Gastrocnemius medialis (tissue), 4 donors: ENCODE measurements at regions not wholly inside any gene's neighbourhood (a gene's known extent, or its start where the extent isn't known, plus 50 kb on each side); places are given as distances from the start of the nearest gene placed in this dataset.

ENCODE experiments used
- ATAC-seq, 2 donors: fragments of 150-250 bp; one replicate each; pipeline ENCODE4 v1.9.1; 2016
- DNase-seq, 2 donors: peaks; one replicate each; pipeline ENCODE4 v3.0.0-alpha.2; 2019
- H3K27ac ChIP-seq, 4 donors: fragments of 200-600 bp; sonication (generic); 1 replicate in 1 of 4; 2 replicates in 3 of 4; pipeline ENCODE4 v1.5.1; 2016 to 2018; ENCODE audit warnings: mild to moderate bottlenecking in 2 of 4, moderate library complexity in 1 of 4
- H3K27me3 ChIP-seq, 3 donors: fragments of 200-600 bp; sonication (generic) in 2 of 3; 1 replicate in 1 of 3; 2 replicates in 2 of 3; pipeline versions ENCODE4 v1.5.1 to v1.6.0; 2016 to 2019; ENCODE audit warnings: mild to moderate bottlenecking in 1 of 3, moderate library complexity in 1 of 3
- H3K36me3 ChIP-seq, 2 donors: fragments of 200-600 bp; sonication (generic) in 1 of 2; one replicate each; pipeline ENCODE4 v1.5.1; 2017 to 2018
- H3K4me1 ChIP-seq, 2 donors: fragments of 200-600 bp; sonication (generic) in 1 of 2; one replicate each; pipeline ENCODE4 v1.5.1; 2016 to 2017; ENCODE audit warnings: mild to moderate bottlenecking in 2 of 2
- H3K4me3 ChIP-seq, 4 donors: fragments of 200-600 bp; sonication (generic) in 3 of 4; 1 replicate in 1 of 4; 2 replicates in 3 of 4; pipeline ENCODE4 v1.5.1; 2016 to 2019; ENCODE audit warnings: mild to moderate bottlenecking in 2 of 4
- H3K9me3 ChIP-seq, 3 donors: fragments of 200-600 bp; sonication (generic) in 2 of 3; 1 replicate in 1 of 3; 2 replicates in 2 of 3; pipeline ENCODE4 v1.5.1; 2016 to 2019
- CTCF ChIP-seq, 5 experiments: fragments of 450-650 bp in 3 of 5; fragments of 200-600 bp in 2 of 5; sonication (generic) in 2 of 5; IDR thresholded peaks in 4 of 5; conservative IDR thresholded peaks in 1 of 5; 1 replicate in 4 of 5; 2 replicates in 1 of 5; pipeline ENCODE4 v1.5.1; 2016 to 2019; ENCODE audit warnings: antibody characterized with exemption in 5 of 5, mild to moderate bottlenecking in 3 of 5, moderate library complexity in 3 of 5
- POLR2A ChIP-seq, 2 donors: fragments of 450-650 bp; IDR thresholded peaks; one replicate each; pipeline ENCODE4 v1.6.1; 2017; ENCODE audit warnings: antibody characterized with exemption in 2 of 2, mild to moderate bottlenecking in 2 of 2, moderate library complexity in 2 of 2
- in situ Hi-C, 4 donors: fragments of 200-750 bp; cut with MboI; loops; one replicate each; pipeline versions ENCODE4 v1.15.0 to v1.8.0; 2017; ENCODE audit warnings: low sequenced_read_pairs in 4 of 4
- intact Hi-C: fragments of 100-400 bp; cut with DNase I; formaldehyde crosslinking; loops from one replicate; pipeline ENCODE4 v1.15.1; 2023; ENCODE audit warnings: low total_unique reads

GRCh38 chr5:117188211-117188610, 613.6 kb upstream of the SEMA6A start:
- Histone ChIP-seq H3K4me3 (no peak overlapping the region), H3K36me3 (no peaks in the 10 kb centered on the region), H3K4me1 (no peaks in the 10 kb centered on the region), H3K27ac (no peak overlapping the region), H3K27me3 (no peaks in the 10 kb centered on the region), H3K9me3 (no peaks in the 10 kb centered on the region)
- intact Hi-C loops = no loop called here
- no peak for TF ChIP-seq POLR2A (IDR thresholded peaks at IDR 0.05)
- no peak for TF ChIP-seq CTCF (IDR thresholded peaks at IDR 0.05 in 4 of 5, conservative IDR thresholded peaks at IDR 0.05 in 1 of 5)
- DNase-seq = no peak
- in situ Hi-C loops = no loop called here
- ATAC-seq = no peak

- Histone ChIP-seq H3K9me3 (no peaks in the 10 kb centered on the region), H3K4me3 (no peak overlapping the region), H3K4me1 (no peaks in the 10 kb centered on the region), H3K36me3 (no peaks in the 10 kb centered on the region), H3K27me3 (no peaks in the 10 kb centered on the region), H3K27ac (no peak overlapping the region)
- TF ChIP-seq CTCF (IDR thresholded peaks at IDR 0.05 in 4 of 5, conservative IDR thresholded peaks at IDR 0.05 in 1 of 5) (no peak), POLR2A (IDR thresholded peaks at IDR 0.05) (no peak)
- intact Hi-C loops (no loop called here), in situ Hi-C loops (no loop called here)
- ATAC-seq (no peak), DNase-seq (no peak)
These were observed 612.1 kb upstream of the SEMA6A start for GRCh38 chr5:117186751-117187150.

GRCh38 chr5:117183326-117183725, 608.7 kb upstream of the SEMA6A start:
- Histone ChIP-seq H3K4me3 (no peak overlapping the region), H3K27me3 (no peaks in the 10 kb centered on the region), H3K4me1 (no peaks in the 10 kb centered on the region), H3K36me3 (no peaks in the 10 kb centered on the region), H3K27ac (no peak overlapping the region), H3K9me3 (no peaks in the 10 kb centered on the region)
- DNase-seq (no peak), ATAC-seq (no peak)
- intact Hi-C loops (no loop called here), in situ Hi-C loops (no loop called here)
- TF ChIP-seq CTCF (IDR thresholded peaks at IDR 0.05 in 4 of 5, conservative IDR thresholded peaks at IDR 0.05 in 1 of 5) = no peak
- no peak for TF ChIP-seq POLR2A (IDR thresholded peaks at IDR 0.05)

- intact Hi-C loops (no loop called here), in situ Hi-C loops (no loop called here)
- ATAC-seq = no peak
- no peak overlapping the region for H3K27ac ChIP-seq
- no peaks in the 10 kb centered on the region for H3K27me3 ChIP-seq
- H3K36me3 ChIP-seq = no peaks in the 10 kb centered on the region
- H3K9me3 ChIP-seq = no peaks in the 10 kb centered on the region
- TF ChIP-seq POLR2A (IDR thresholded peaks at IDR 0.05) (no peak), CTCF (IDR thresholded peaks at IDR 0.05 in 4 of 5, conservative IDR thresholded peaks at IDR 0.05 in 1 of 5) (no peak)
- DNase-seq = no peak
- no peaks in the 10 kb centered on the region for H3K4me1 ChIP-seq
- no peak overlapping the region for H3K4me3 ChIP-seq
These were observed 607.5 kb upstream of the SEMA6A start for GRCh38 chr5:117182104-117182503.

DNA sequence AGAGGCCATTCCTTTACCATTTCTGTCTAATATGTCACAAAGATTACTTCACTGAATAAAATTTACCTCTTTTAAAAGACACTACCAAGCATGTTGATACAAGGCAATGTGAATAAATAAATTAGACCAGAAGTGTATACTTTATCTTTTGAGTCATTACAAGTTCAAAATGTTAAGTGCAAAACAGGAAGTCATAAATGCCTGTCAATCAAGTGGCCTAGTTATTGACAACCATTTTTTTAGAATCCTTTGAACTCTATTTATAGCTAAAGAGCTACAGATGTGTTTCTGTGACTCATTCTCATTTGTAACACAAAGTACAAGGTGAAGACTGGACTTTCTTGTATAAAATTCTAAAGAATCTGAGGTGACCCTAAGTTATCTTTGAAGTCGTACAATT, 602.7 kb upstream of the SEMA6A start:
- Histone ChIP-seq H3K9me3 (no peaks in the 10 kb centered on the region), H3K36me3 (no peaks in the 10 kb centered on the region), H3K4me1 (no peaks in the 10 kb centered on the region), H3K27me3 (no peaks in the 10 kb centered on the region), H3K4me3 (no peak overlapping the region), H3K27ac (no peak overlapping the region)
- intact Hi-C loops = no loop called here
- DNase-seq (no peak), ATAC-seq (no peak)
- in situ Hi-C loops = no loop called here
- TF ChIP-seq POLR2A (IDR thresholded peaks at IDR 0.05) (no peak), CTCF (IDR thresholded peaks at IDR 0.05 in 4 of 5, conservative IDR thresholded peaks at IDR 0.05 in 1 of 5) (no peak)
